HepG2 (cell line): ENCODE measurements at regions not wholly inside any gene's neighbourhood (a gene's known extent, or its start where the extent isn't known, plus 50 kb on each side); places are given as distances from the start of the nearest gene placed in this dataset.

ENCODE experiments used
- ATAC-seq: fragments of 200-7000 bp; cut with Tn5 transposase; 3 replicates; pipeline ENCODE4 v1.9.1; 2020; ENCODE audit warnings: mild to moderate bottlenecking, moderate library complexity
- BruUV-seq: library from RNA; stranded (reverse); fragments of 400-500 nt; replicated peaks from 2 replicates; lab custom pipeline; 2021; lab: Mats Ljungman, UMichigan
- CTCF ChIA-PET: fragments of 300-600 bp; formaldehyde crosslinking; extraction: SDS; loops from one replicate; lab custom pipeline; 2021; ENCODE audit warnings: low total read pairs, inconsistent platforms, low intra/inter-chr PET ratio; lab: Yijun Ruan, JAX
- POLR2A ChIA-PET: fragments of 350-600 bp; sonication (Branson Sonifier 250); formaldehyde crosslinking; loops from one replicate; lab custom pipeline; 2020; ENCODE audit warnings: antibody characterized with exemption, inconsistent platforms; lab: Yijun Ruan, JAX
- DNase-seq: peaks from one replicate; pipeline ENCODE4 v3.0.0-alpha.2; 2015; ENCODE audit warnings: low spot score
- FAIRE-seq: peaks from 3 replicates; lab custom pipeline; 2011; peaks lifted over from hg19 to GRCh38; lab: Jason Lieb, UNC
- H2AFZ ChIP-seq: one replicate; pipeline ENCODE4 v1.6.1; 2011; ENCODE audit warnings: low read length, inconsistent platforms
- H3K27ac ChIP-seq: fragments of 300-600 bp; 3 replicates; pipeline ENCODE4 v1.8.0; 2011; ENCODE audit warnings: mixed run types, mild to moderate bottlenecking, mixed read lengths, low read length, inconsistent platforms; ENCODE audit not compliant: insufficient read depth; ENCODE audit errors: extremely low read length
- H3K27me3 ChIP-seq, 2 experiments: fragments of 200-600 bp in 1 of 2; 2 replicates in 1 of 2; 3 replicates in 1 of 2; pipeline versions ENCODE4 v1.6.0 to v1.8.0; 2011; ENCODE audit warnings: low read length in 2 of 2, mild to moderate bottlenecking in 2 of 2, moderate library complexity in 2 of 2, inconsistent platforms in 1 of 2; ENCODE audit not compliant: insufficient read depth in 2 of 2, control insufficient read depth in 1 of 2
- H3K36me3 ChIP-seq, 2 experiments: fragments of 200-600 bp in 1 of 2; replicated peaks in 1 of 2; 2 replicates in 1 of 2; 3 replicates in 1 of 2; pipeline versions ENCODE4 v1.5.1 to v1.8.0; 2011; ENCODE audit warnings: low read length in 2 of 2, inconsistent platforms in 1 of 2; ENCODE audit not compliant: insufficient read depth in 2 of 2, control insufficient read depth in 1 of 2
- H3K4me1 ChIP-seq: 2 replicates; pipeline ENCODE4 v1.5.1; 2012; ENCODE audit warnings: low read length, inconsistent platforms; ENCODE audit not compliant: insufficient read depth
- H3K4me2 ChIP-seq: 2 replicates; pipeline ENCODE4 v1.6.0; 2011; ENCODE audit warnings: low read depth, low read length, inconsistent platforms
- H3K4me3 ChIP-seq, 3 experiments: fragments of 200-600 bp in 1 of 3; sonication (generic), shearing (Covaris generic) in 1 of 3; replicated peaks in 1 of 3; 2 replicates each; pipeline ENCODE4 v1.5.1; 2011 to 2016; ENCODE audit warnings: low read length in 3 of 3, inconsistent platforms in 2 of 3, low read depth in 2 of 3, mild to moderate bottlenecking in 2 of 3, control low read depth in 1 of 3, mixed read lengths in 1 of 3; ENCODE audit not compliant: insufficient read depth in 1 of 3
- H3K79me2 ChIP-seq: one replicate; pipeline ENCODE4 v1.6.1; 2011; ENCODE audit warnings: low read length, inconsistent platforms; ENCODE audit not compliant: insufficient read depth
- H3K9ac ChIP-seq: 2 replicates; pipeline ENCODE4 v1.6.0; 2011; ENCODE audit warnings: mild to moderate bottlenecking, low read depth, low read length, inconsistent platforms; ENCODE audit not compliant: insufficient read depth
- H3K9me3 ChIP-seq: 2 replicates; pipeline ENCODE4 v1.5.1; 2012; ENCODE audit warnings: mild to moderate bottlenecking, low read length
- H4K20me1 ChIP-seq: 2 replicates; pipeline ENCODE4 v1.6.0; 2011; ENCODE audit warnings: inconsistent platforms, mild to moderate bottlenecking, low read length, moderate library complexity; ENCODE audit not compliant: insufficient read depth
- ATM ChIP-seq: fragments of 450-650 bp; IDR thresholded peaks from 2 replicates; pipeline ENCODE4 v1.7.1; 2017; ENCODE audit warnings: mild to moderate bottlenecking, borderline replicate concordance
- HOMEZ ChIP-seq: IDR thresholded peaks from 2 replicates; pipeline ENCODE4 v1.6.1; 2016; ENCODE audit warnings: low read depth
- MED8 ChIP-seq: sonication (generic); formaldehyde crosslinking; IDR thresholded peaks from 2 replicates; pipeline ENCODE4 v1.8.1; 2023; ENCODE audit warnings: mild to moderate bottlenecking, missing genetic modification reagents; ENCODE audit not compliant: insufficient replicate concordance
- NFYC ChIP-seq: IDR thresholded peaks from 2 replicates; pipeline ENCODE4 v1.6.1; 2016; ENCODE audit warnings: missing genetic modification reagents, missing compliant biosample characterization
- RERE ChIP-seq: IDR thresholded peaks from 2 replicates; pipeline ENCODE4 v1.6.1; 2016; ENCODE audit warnings: low read depth, missing genetic modification reagents, missing compliant biosample characterization
- SATB2 ChIP-seq: sonication (generic); formaldehyde crosslinking; IDR thresholded peaks from 2 replicates; pipeline ENCODE4 v1.5.0; 2020; ENCODE audit warnings: missing genetic modification reagents
- ZBTB38 ChIP-seq: sonication (generic); formaldehyde crosslinking; IDR thresholded peaks from 2 replicates; pipeline ENCODE4 v1.5.1; 2020; ENCODE audit warnings: mild to moderate bottlenecking, missing genetic modification reagents
- ZBTB44 ChIP-seq: sonication (generic); formaldehyde crosslinking; IDR thresholded peaks from 2 replicates; pipeline ENCODE4 v1.4.0; 2020; ENCODE audit warnings: missing genetic modification reagents
- ZFP1 ChIP-seq: IDR thresholded peaks from 2 replicates; pipeline ENCODE4 v1.6.1; 2016
- ZNF414 ChIP-seq: sonication (generic); formaldehyde crosslinking; IDR thresholded peaks from 2 replicates; pipeline ENCODE4 v1.5.0; 2020; ENCODE audit warnings: missing genetic modification reagents
- WGBS: methylation state at CpG from one replicate; pipeline ENCODE4 v1.1.6; 2017; ENCODE audit warnings: low lambda C conversion rate; 5-methylcytosine and 5-hydroxymethylcytosine counted together
- in situ Hi-C: cut with HindIII; loops from 2 replicates; pipeline ENCODE4 v1.10.0; 2017; ENCODE audit warnings: low pct_unique_long_range_greater_than_20kb; ENCODE audit not compliant: extremely low pct_ligation_motif_present
- intact Hi-C: fragments of 100-400 bp; cut with micrococcal nuclease; formaldehyde crosslinking; loops from one replicate; pipeline ENCODE4 v1.10.0; 2022; ENCODE audit not compliant: unreplicated experiment

GRCh38 chr10:131016556-131016955 lies 295.0 kb downstream of the TCERG1L start (continued):
- no peak for TF ChIP-seq ZBTB44

- no peak for FAIRE-seq
- no peaks in the 10 kb centered on the region for H3K79me2 ChIP-seq
- BruUV-seq = no TSS peak
- peaks cover 0 to 16% of the 10 kb centered on the region in 2 experiments; a peak in 3 of 5 replicates for H3K27me3 ChIP-seq
- H3K36me3 ChIP-seq = no peaks in the 10 kb centered on the region
- H3K4me2 ChIP-seq = no peak overlapping the region
- no peak for ATAC-seq
- H4K20me1 ChIP-seq = no peaks in the 10 kb centered on the region
- H2AFZ ChIP-seq = no peak overlapping the region
- no peak for TF ChIP-seq MED8 (CRISPR knock-in tag)
- no peak for TF ChIP-seq ZNF414 (CRISPR knock-in tag)
- no peak for TF ChIP-seq ZFP1 (CRISPR knock-in tag)
- TF ChIP-seq SATB2 (CRISPR knock-in tag) = no peak
- no peak for TF ChIP-seq NFYC (CRISPR knock-in tag)
- no peak for TF ChIP-seq ATM
- TF ChIP-seq ZBTB38 = no peak
- TF ChIP-seq RERE = no peak
- no peak for TF ChIP-seq HOMEZ (CRISPR knock-in tag)
- ChIA-PET POLR2A (no interaction called here), CTCF (no interaction called here)
- no peaks in the 10 kb centered on the region; the same call in 1 of the 2 replicates for H3K4me1 ChIP-seq
- in situ Hi-C loops = no loop called here
- no peak overlapping the region for H3K27ac ChIP-seq
- 59% methylated on average over 7 of the region's 9 CpGs for WGBS
- no peak overlapping the region for H3K9ac ChIP-seq
- no peak for DNase-seq
- H3K4me3 ChIP-seq = no peak overlapping the region
- no peaks in the 10 kb centered on the region for H3K9me3 ChIP-seq
- intact Hi-C loops = no loop called here
These were observed 293.8 kb downstream of the TCERG1L start for GRCh38 chr10:131017566-131018285.
